Stimulated activated naive CD4-positive, alpha-beta T cell (primary cell): ENCODE measurements at regions not wholly inside any gene's neighbourhood (a gene's known extent, or its start where the extent isn't known, plus 50 kb on each side); places are given as distances from the start of the nearest gene placed in this dataset.

Experiments
- DNase-seq, 6 experiments: peaks; one replicate each; lab custom pipeline; 2025; lab: John Stamatoyannopoulos, UW

DNA sequence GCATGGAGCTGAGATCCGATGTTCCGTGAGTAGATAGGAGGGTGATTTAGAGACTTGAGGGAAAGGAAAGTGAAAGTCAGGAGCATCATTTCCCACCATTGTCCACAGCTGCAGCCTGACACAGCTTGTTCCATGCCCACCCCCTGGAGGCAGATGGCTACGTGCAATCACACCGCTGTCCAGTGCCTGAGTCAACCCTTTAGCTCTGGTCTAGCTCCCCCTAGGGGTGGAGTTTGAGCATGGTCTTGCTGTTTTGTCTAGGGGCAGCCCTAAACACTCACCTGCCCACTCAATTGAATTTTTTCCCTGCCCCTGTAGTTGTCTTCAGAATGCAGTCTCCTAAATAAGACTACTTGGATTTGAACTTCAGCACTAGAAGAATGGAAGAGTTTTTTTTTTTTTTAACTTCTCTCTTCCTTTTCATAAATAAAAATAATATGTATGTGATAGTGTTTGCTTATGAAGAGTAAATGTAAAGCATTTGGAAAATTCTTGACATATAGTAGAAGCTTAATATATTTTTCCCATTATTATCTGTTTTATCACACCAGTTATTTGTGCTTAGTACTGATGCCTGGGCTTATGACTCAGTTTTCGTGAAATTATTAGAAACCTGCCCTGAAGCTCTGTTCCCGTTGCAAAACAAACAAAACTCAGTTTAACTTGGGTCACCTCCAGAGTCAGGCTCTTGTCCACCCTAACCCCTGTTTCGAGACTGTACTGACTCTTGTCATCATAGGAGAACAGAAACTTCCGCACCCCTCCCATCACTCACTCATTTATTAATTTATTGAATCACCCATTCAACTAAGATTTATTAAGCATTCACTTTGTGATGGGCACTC, 814.8 kb downstream of the MAFB start:
- no peak for DNase-seq

DNA sequence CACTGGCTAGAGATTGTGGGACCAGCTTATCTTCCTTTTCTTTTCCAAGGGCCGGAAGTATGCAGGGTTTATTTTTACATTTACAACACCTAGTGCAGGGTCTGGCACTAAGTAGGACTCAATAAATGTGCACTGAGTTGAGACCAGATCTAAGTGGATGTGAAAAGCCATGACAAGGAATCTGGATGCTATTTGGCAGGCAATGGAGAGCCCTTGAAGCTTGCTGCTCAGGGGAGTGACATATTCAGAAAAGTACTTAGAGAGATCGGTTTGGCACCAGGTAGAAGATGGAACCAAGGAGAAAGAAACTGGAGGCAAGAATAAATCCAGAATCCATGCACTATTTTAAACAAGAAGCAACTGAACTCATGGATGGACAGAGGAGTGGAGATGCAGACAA, 815.8 kb downstream of the MAFB start:
- DNase-seq = no peak

DNA sequence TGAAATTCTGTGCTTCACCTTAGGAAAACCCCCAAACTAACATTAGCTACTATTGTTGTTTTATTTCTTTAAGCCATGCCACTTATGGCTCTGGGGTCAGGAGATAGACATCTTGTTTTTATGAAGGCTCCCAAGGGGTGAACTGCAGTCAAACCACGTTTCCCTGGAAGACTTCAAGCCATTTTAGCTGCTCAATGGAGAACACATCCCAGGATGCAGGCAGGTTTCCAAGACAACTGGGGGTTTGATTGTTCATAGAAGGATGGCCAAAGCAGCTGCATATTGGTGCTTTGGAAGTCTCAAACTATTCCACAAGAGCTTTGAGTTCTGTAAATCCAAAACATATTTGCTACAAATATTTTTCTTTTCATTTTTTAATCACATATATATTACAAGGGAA, 818.0 kb downstream of the MAFB start:
- no peak for DNase-seq

DNA sequence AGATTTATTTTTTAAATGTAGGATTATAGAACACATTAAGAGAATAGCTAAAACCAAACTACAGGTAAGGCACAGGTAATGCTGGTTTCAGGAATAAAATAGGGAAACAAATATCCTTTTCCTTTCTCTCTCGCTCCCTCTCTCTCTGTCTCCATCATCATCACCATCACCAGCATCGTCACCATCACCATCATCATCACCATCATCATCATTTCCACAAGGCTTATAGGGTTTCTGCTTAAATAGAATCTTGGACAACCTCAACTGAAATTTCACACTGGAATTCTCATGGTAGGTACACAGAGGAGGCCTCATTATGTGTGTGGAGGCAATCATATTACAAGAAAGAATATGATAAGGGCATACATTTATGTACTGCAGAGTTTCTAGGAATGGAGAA, 823.6 kb downstream of the MAFB start:
- DNase-seq = no peak

DNA sequence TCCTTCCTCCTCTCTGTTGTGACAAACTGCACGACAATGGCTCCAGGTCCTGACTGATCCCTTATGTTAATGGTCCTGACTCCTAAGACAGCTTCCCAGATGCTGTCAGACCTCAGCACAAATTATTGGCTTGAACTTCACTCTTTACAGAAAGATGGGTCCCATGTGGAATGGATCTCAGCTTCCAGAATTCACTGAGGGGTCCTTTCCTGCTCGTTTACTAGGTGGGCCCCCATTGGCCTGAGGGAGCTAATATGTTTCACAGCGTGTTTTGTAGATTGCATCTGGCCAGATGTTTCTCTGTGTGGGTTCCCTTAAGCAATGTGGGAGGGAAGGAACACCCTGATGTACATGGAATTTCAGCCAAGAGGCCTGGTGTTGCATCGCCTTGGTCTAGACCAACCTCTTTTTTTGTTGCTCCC, 826.6 kb downstream of the MAFB start:
- no peak for DNase-seq

DNA sequence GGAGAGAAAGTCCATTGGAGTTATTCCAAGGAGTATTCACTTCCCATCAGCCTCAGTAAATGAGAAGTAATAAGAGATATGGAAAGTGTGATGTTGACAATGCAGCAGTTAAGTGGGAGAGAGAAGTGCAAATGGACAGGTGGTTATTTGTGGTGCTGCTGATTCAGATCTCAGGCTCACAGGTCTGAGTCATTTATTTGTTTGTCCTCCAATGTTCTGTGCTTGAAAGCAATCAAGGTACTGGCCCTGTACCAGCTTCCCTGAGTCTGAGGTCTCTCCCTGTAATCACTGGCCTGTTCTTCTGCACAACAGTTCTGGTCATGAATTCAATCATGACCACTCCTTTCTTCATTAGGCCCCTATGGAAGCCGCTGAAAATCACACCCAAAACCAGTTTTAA, 827.7 kb downstream of the MAFB start:
- DNase-seq = no peak

DNA sequence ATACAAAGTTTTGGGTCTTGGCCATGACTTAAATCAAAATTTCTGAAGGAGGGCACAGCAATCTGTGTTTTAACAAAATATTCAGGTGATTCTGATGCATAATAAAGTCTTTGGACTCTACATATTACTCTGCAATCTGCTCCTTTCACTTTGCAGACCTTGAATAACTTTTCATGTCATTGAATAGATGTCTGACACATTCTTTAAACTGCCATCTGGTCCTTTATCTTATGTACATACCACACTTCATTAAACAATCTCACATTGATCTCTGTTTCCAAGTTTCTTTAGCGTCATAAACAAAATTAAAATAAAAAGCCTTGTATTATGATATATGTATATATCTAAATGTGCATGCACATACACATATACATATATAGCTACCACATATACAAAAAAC, 831.2 kb downstream of the MAFB start:
- DNase-seq = no peak

DNA sequence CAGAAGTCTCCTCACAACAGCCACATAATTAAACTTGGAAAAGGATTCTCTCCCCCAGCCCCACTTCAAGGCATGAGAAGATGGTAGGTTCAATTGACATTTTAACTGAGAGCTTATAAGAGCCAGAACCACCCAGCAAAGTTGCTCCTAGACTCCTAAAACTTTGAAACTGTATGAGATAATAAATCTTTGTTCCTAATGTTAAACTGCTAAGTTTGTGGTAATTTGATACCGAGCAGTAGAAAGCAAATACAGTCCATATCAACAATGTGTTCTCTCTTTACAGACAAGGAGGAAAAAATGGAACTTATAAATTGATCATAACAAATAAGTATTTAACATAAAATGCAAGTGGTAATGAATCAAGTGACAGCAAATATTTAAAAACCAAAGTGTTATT, 831.8 kb downstream of the MAFB start:
- no peak for DNase-seq

DNA sequence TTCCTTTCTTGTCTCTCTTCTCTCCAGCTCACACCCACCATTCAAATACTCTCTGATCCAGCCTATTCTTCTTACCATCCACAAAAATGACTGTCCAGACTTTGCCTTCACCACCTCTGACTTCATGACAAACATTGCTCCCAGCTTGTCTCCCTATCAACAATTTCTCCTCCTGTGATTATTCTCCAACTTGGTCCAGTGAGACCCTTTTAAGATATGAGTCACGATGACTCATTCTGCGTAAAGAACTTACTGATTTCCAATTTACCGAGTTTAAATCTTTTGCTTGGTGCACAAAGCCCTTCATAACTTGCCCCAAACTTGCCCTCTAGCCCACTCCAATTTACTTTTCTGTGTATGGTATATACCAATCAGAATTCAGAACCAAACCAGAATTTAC, 833.2 kb downstream of the MAFB start:
- DNase-seq = no peak

DNA sequence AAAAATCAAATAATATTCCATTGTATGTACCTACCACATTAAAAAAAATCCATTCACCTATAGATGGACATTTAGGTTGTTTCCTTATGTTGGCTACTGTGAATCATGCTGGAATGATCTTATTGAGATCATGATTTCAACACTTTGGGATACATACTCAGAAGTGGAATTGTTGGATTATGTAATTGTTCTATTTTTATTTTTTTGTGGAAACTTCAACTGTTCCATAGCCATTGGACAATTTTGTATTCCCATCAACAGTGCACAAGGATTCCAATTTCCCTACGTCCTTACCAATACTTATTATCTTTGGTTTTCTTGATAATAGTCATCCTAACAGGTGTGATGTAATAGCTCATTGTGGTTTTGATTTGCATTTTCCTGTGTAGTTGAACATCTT, 834.0 kb downstream of the MAFB start:
- DNase-seq = no peak

DNA sequence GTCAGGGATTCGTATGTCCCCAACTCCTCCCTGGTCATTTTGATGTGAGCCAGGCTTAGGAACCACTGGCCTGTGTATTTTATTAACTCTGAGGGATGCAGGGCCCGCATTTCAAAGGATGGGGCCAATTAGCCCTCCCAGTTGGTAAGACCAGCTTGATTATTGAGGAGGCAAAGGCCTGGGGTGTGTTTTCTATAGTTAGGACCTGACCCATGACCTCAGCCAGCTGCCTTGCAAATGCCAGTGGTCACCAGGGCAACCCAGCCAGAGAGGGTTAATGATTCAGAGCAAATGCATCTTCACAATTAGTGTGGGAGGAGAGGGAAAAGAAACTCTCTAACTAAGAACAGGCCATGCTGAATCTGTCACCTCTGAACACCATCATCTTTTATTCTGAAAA, 835.4 kb downstream of the MAFB start:
- no peak for DNase-seq

DNA sequence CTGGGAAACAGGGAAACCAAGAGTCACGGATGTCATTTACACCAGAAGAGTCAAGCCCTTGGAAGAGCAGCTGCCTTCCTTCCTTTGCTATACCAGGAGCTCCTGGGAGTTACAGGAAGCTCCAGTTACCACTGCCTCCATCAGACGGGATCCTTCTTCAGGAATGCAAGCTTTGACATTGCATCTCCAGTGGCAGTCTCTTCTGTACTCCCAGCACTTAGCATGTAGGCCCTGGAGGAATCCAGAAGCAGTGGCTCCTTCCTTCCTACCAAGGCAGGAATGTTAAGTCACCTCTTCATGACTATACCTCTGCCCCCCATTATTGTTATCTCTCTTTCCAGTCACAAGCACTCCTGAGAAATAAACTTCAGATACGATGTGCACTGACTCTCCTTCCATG, 836.0 kb downstream of the MAFB start:
- DNase-seq = no peak

DNA sequence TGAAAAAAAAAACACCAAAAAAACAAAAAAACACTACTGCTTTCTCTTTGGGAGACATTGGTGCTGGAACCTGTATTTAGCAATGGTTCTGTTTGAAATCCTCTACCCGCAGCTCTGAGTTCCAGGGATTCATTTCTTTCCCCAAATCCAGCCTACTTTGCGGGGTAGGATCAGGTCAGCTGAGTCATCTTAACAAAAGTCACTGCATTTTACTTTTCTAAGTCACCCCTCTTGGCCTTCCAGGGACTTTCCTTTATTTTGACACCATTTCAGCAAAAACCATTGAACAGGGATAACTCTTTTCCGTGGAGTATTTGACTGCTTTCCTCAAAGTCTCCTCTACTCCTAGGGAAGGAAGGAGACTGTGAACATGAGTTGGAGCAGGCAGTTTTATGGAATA, 837.6 kb downstream of the MAFB start:
- DNase-seq = no peak

DNA sequence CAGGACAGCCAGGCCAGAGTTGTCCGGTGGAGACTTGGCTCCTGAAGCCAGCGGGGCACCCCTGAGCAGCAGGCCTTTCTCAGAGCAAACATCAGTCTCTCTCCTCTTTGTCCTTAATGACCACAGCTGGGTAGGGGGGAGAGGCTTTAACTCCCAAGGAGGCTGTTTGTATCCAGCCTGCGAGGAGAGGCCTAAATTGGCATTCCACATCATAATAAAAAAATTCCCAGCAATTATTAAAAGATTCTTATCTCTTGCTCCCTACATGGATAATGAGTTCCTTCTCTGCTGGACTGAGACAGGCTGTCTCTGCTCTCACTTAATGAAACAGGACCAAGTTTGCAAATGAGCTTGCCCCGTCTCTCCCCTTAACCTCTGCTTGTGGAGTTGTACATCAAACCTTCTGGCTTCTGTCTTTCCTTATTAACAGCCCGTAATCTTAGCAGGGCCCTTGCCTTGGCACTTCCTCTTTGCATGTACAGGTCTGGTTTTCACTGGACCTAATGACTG, 838.2 kb downstream of the MAFB start:
- no peak for DNase-seq

DNA sequence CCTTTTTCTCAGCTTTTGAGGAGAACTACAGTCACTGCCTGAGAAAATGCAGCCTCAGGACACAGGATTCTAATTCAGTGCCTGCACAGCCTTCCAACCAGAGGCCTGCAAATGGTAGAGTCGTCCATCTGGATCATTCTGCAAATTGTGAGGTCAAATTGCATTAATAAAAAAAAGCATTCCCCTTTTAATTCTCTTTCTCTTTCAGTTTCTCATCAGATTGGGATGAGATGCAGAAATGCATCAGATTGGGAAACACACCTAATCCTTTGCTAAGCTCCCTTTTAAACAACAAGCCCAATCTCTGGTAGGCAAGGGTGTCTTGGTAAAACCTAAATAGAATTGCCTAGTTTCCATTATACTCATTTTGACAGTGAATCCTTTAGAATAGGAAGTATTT, 838.8 kb downstream of the MAFB start:
- no peak for DNase-seq

DNA sequence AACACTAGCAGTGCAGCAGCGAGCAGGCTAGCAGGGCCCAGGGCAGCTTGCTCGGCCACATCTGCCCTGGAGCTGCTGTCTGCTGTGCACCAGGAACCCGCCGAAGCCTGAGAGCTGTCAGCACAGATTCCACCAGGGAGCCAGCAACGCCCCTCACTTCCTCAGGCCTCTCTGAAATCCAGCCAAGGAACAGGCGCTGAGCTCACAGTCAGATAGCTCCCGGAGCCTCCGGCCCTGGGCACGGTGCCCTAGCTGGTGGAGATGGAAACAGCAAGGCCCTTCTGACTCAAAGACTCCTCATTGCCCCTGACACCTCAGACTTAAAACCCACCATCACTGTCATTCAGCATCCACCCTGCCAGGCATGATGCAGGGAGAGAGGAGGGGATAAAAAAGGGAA, 839.4 kb downstream of the MAFB start:
- DNase-seq = no peak

DNA sequence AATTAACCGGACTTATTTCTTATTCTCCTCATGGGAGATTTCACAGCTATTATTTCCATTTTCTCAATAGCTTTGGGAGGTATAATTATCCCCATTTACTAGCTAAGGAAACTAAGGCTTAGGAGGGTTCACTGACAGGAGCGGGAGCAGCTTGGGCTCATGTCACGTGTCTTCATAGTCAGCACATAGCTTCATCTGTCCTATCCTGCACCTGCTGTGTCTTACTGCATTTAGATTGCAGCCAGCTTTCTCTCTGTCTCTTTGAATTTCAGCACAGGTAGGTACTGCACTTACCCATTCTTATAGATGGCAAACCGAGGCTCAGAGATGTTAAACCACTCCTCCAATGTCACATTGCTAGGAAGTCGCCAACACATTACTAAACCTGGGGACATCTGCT, 839.9 kb downstream of the MAFB start:
- DNase-seq = no peak

DNA sequence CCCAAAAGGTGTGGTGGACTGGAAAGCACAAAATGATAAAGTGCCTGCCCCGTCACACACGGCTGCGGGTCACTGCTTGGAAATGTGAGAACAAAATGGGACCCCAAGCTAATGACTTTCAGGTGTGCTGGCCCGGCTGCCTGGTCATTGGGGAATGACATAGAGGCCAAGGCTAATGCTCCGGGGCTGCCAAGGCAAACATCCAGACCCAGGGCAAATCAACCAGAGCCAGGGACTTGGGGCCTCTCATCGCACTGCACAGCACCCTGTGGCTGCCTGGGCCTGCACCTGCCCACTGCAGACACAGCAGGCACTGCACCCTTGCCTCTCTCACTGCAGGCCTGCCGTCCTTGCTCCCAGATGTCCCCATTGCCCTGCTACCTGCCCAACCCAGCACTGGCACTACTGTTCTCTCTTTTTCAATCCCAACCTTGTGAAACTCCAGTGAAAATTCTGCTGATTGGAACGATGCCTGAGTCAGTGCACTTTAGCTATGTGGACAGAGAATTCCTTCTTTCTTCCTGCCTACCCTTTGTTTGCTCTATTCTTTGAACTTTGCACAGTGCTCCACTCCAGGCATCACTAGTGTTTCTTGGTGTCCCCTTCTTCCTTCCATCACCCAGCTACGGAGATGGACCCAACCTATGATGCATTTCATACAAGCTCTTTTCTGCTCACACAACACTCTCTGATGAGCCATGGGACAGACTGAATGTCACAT, 849.5 kb downstream of the MAFB start:
- DNase-seq = no peak

DNA sequence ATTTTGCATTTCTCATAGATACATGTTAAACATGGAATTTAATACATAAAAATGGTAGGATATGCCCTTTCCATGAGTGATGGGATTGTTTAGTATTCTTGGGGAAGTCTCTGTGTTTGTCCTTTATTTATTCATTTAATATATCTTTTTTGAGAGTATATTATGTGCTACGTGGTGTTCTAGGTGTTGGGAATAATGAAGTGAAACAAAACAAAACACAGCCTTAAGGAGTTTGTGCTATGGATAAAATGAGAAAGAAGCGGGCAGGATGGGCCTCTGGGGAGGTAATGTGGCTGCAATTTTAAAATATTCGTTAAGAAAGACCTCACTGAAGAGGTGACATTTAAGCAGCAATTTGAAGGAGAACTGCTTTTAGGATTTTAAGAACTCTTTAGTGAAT, 851.5 kb downstream of the MAFB start:
- no peak for DNase-seq

DNA sequence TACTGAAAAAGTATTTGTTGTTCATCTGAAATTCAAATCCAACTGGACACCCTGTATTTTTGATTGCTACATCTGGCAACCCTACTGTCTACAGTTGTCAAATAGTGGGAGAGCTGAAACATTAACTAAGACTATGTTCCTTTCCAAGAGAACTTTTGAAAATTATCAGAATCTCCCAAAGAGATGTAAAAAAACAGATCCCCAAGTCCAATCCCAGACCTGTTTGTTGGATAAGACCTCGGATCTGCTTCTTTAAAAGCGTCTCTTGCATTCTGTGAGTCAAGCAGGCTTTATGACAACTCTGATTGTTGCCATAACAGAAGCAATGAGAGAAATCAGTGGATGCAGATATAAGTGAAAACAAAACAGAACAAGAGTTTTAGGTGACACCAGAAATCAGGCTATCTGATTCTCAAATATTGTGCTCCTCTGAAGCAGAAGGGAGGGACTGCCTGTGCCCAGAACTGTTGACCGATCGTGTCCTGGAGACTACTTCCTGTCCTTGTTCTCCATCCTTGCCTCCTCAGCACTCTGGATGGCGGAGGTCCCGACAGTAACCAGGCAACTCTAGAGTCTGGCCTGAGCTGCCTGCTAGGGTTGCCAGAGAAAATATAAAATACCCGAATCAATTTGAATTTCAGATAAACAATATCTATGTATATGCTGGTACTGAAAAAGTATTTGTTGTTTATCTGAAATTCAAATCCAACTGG, 853.8 kb downstream of the MAFB start:
- no peak for DNase-seq

DNA sequence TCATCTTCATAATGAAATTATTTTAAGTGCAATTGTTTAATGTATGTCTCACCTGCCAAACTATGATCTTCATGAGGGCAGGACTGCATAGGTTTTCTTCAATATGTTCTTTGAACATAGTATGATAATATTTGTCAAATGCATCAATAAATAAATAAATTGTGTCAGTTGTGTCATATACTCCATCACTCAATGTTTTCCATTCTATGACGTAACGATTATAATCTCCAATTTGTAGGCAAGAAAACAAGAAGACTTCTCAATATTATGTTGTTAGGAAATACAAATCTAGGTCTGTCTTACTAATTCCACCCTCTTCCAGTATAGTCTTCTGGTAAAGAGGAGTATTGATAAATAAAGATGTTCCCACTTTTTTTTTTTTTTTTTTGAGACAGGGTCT, 858.1 kb downstream of the MAFB start:
- DNase-seq = no peak

DNA sequence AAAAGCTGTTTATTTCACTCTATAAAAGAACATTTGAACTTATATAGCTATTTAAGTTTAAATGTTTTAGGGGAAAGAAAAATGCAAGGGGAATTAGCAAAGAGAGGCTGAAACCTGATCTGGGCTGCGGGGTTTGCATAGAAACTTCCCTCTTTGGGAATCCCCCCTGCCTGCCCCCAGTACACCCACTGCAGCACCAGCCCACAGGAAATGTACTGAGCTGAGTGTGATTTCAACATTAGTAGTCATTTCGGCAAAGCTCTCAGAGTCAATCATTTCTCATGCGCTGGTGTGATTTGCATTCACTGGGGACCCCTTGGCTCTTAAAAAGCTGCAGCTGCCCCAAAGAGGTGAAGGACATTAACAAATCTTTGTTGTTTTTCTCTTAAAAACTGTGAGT, 859.4 kb downstream of the MAFB start:
- no peak for DNase-seq

DNA sequence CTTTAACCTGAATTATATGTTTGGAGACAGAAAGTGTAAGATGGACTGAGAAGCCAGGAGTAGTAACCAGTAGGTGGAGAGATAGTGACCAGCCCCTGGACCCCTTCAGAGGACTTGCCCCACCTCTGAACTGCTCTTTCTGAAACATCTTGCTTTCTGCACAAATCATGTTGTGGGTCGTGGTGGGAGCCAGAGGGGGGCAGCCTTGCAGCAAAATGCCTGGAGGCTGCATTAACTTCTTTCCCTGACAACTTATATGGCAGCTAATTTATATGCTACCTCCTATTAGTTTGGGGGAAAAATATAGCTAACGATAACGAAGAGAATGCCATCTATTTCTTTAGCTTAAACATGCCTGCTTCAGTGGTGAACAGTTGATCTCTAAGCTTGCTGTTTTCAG, 859.8 kb downstream of the MAFB start:
- DNase-seq = no peak
